Endodermal cell (in vitro differentiated cells): ENCODE measurements at regions not wholly inside any gene's neighbourhood (a gene's known extent, or its start where the extent isn't known, plus 50 kb on each side); places are given as distances from the start of the nearest gene placed in this dataset.

Experiments
- DNase-seq: peaks from one replicate; pipeline ENCODE4 v3.0.0-alpha.2; 2017
- H3K27ac ChIP-seq: 2 replicates; pipeline ENCODE4 v1.5.1; 2013; ENCODE audit warnings: mild to moderate bottlenecking, low read depth, low read length, moderate library complexity
- H3K27me3 ChIP-seq: 2 replicates; pipeline ENCODE4 v1.6.1; 2013; ENCODE audit warnings: mild to moderate bottlenecking, low read length, moderate library complexity; ENCODE audit not compliant: insufficient read depth, control insufficient read depth, poor library complexity, severe bottlenecking
- H3K36me3 ChIP-seq: 2 replicates; pipeline ENCODE4 v1.7.0; 2013; ENCODE audit warnings: mild to moderate bottlenecking, low read length, moderate library complexity; ENCODE audit not compliant: control insufficient read depth, insufficient read depth
- H3K4me1 ChIP-seq: one replicate; pipeline ENCODE4 v1.7.0; 2013; ENCODE audit warnings: low read length; ENCODE audit not compliant: control insufficient read depth, insufficient read depth
- H3K4me3 ChIP-seq: 2 replicates; pipeline ENCODE4 v1.5.1; 2013; ENCODE audit warnings: mild to moderate bottlenecking, low read length, moderate library complexity
- H3K9ac ChIP-seq: 2 replicates; pipeline ENCODE4 v1.6.1; 2013; ENCODE audit warnings: mild to moderate bottlenecking, low read length, moderate library complexity; ENCODE audit not compliant: poor library complexity, severe bottlenecking; ENCODE audit errors: extremely low read depth
- H3K9me3 ChIP-seq: 2 replicates; pipeline ENCODE4 v1.6.1; 2013; ENCODE audit warnings: mild to moderate bottlenecking, low read length, moderate library complexity; ENCODE audit not compliant: control insufficient read depth
- H3K27ac Mint-ChIP-seq: 2 replicates; pipeline ENCODE4 v1.8.0; 2020; ENCODE audit warnings: mixed read lengths
- H3K27me3 Mint-ChIP-seq: 2 replicates; pipeline ENCODE4 v1.8.0; 2021; ENCODE audit warnings: mild to moderate bottlenecking, mixed read lengths; ENCODE audit not compliant: insufficient read depth
- H3K36me3 Mint-ChIP-seq: 2 replicates; pipeline ENCODE4 v1.8.0; 2020; ENCODE audit warnings: low read depth, mixed read lengths
- H3K4me1 Mint-ChIP-seq: 2 replicates; pipeline ENCODE4 v1.8.0; 2020; ENCODE audit warnings: mixed read lengths
- H3K4me3 Mint-ChIP-seq: 2 replicates; pipeline ENCODE4 v1.8.0; 2020; ENCODE audit warnings: mild to moderate bottlenecking, moderate library complexity, mixed read lengths
- H3K9me3 Mint-ChIP-seq: 2 replicates; pipeline ENCODE4 v1.8.0; 2020; ENCODE audit warnings: mild to moderate bottlenecking, mixed read lengths
- CTCF ChIP-seq: fragments of 200-600 bp; sonication (generic); conservative IDR thresholded peaks from 2 replicates; pipeline ENCODE4 v1.5.0; 2021; ENCODE audit warnings: antibody characterized with exemption, mild to moderate bottlenecking
- WGBS, 2 experiments: methylation state at CpG; one replicate each; pipeline versions ENCODE4 v1.1.5 to v1.1.7; 2013; ENCODE audit warnings: missing lambda C conversion rate in 2 of 2, mixed read lengths in 1 of 2; ENCODE audit not compliant: insufficient coverage in 1 of 2, insufficient read length in 1 of 2; 5-methylcytosine and 5-hydroxymethylcytosine counted together

DNA sequence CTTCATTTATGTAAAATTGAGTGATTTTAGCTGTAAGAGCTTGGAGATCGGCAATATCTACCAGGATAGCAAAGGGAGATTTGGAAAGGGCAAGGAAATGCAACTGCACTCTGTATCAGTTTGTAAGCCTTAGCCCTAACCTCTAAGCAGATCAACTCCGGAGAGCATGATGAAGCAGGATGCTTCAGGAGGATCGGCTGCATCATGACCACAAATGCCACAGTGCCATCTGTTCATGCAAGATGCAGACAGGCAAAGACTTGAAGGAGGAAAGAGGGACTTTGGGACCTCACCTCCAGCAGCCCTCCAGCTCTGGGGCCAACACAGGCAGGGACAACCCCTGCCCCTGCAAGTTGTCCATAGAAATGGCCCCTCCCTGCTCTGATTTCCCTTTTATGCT, 377.6 kb upstream of the GATB start:
- no peaks in the 10 kb centered on the region for H3K36me3 ChIP-seq
- WGBS, 2 experiments, result 81 to 91% methylated on average over 2 to 3 of the region's 3 CpGs
- H3K9me3 Mint-ChIP-seq, result peaks cover 7% of the 10 kb centered on the region

DNA sequence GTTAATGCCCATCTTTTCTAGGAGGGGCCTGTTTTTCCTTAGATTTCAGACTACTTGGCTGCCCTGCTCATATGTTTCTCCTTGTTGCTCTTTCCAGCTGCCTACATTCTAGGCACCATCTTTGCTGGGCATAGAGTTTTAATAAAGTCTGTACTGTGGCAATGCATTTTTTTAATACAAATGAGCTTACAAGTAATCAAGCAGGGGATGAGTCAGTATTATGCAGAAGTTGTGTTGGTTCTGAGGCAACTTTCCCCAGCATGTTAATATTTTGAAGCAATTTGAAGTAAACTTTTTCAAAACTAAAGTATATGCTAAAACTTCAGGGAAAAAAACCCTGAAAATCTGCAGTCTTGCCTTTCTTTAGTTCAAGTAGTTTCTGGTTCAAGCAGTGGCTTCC, 372.0 kb upstream of the GATB start:
- Mint-ChIP-seq H3K36me3 (no peaks in the 10 kb centered on the region), H3K27ac (no peak overlapping the region), H3K4me1 (no peaks in the 10 kb centered on the region), H3K9me3 (no peaks in the 10 kb centered on the region), H3K27me3 (peaks cover 7% of the 10 kb centered on the region), H3K4me3 (no peak overlapping the region)
- no peak for TF ChIP-seq CTCF
- H3K9me3 ChIP-seq, result no peaks in the 10 kb centered on the region
- no peak overlapping the region for H3K4me3 ChIP-seq
- H3K36me3 ChIP-seq, result no peaks in the 10 kb centered on the region
- H3K27me3 ChIP-seq, result no peaks in the 10 kb centered on the region
- H3K9ac ChIP-seq, result no peak overlapping the region
- H3K4me1 ChIP-seq, result no peaks in the 10 kb centered on the region
- H3K27ac ChIP-seq, result no peak overlapping the region
- DNase-seq, result no peak

More for the DNA sequence above, 377.6 kb upstream of the GATB start:
- TF ChIP-seq CTCF, result no peak
- no peak for DNase-seq
- Histone ChIP-seq H3K27ac (no peak overlapping the region), H3K4me1 (no peaks in the 10 kb centered on the region), H3K4me3 (no peak overlapping the region), H3K9ac (no peak overlapping the region), H3K9me3 (no peaks in the 10 kb centered on the region), H3K27me3 (no peaks in the 10 kb centered on the region)
- no peak overlapping the region for H3K27ac Mint-ChIP-seq
- no peaks in the 10 kb centered on the region for H3K4me1 Mint-ChIP-seq
- no peaks in the 10 kb centered on the region for H3K36me3 Mint-ChIP-seq
- peaks cover 7% of the 10 kb centered on the region for H3K27me3 Mint-ChIP-seq
- no peak overlapping the region for H3K4me3 Mint-ChIP-seq

DNA sequence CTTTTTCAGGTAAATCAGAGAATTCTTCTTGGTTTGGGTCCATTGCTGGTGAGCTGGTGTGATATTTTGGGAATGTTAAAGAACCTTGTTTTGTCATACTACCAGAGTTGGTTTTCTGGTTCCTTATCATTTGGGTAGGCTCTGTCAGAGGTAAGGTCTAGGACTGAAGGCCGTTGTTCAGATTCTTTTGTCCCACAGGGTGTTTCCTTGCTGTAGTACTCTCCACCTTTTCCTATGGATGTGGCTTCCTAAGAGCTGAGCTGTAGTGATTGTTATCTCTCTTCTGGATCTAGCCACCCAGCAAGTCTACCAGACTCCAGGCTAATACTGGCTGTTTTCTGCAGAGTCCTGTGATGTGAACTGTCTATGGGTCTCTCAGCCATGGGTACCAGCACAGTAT, 367.5 kb upstream of the GATB start:
- H3K4me1 Mint-ChIP-seq, result no peaks in the 10 kb centered on the region
- TF ChIP-seq CTCF, result no peak
- no peaks in the 10 kb centered on the region for H3K4me1 ChIP-seq
- H3K36me3 ChIP-seq, result no peaks in the 10 kb centered on the region
- no peaks in the 10 kb centered on the region for H3K9me3 Mint-ChIP-seq
- no peak for DNase-seq
- 100% methylated on average over 1 of the region's 1 CpG; no CpG with 5 or more reads in 1 of the 2 experiments for WGBS, 2 experiments
- H3K4me3 Mint-ChIP-seq, result no peak overlapping the region
- H3K4me3 ChIP-seq, result no peak overlapping the region
- H3K9me3 ChIP-seq, result no peaks in the 10 kb centered on the region
- H3K27me3 Mint-ChIP-seq, result peaks cover 5% of the 10 kb centered on the region
- H3K36me3 Mint-ChIP-seq, result no peaks in the 10 kb centered on the region
- H3K9ac ChIP-seq, result no peak overlapping the region
- H3K27ac Mint-ChIP-seq, result no peak overlapping the region
- H3K27ac ChIP-seq, result no peak overlapping the region
- no peaks in the 10 kb centered on the region for H3K27me3 ChIP-seq
